PC-3 (cell line): ENCODE measurements at regions not wholly inside any gene's neighbourhood (a gene's known extent, or its start where the extent isn't known, plus 50 kb on each side); places are given as distances from the start of the nearest gene placed in this dataset.

ENCODE experiments used
- EZH2 ChIP-seq: fragments of 300-600 bp; sonication (generic); IDR thresholded peaks from one replicate; pipeline ENCODE4 v1.6.1; 2017; ENCODE audit warnings: antibody characterized with exemption, mild to moderate bottlenecking, low read length; ENCODE audit not compliant: unreplicated experiment
- TF ChIP-seq, protein P1 (sequence below): fragments of 300-600 bp; sonication (generic); conservative IDR thresholded peaks from 2 replicates; pipeline ENCODE4 v1.5.1; 2017; ENCODE audit warnings: antibody characterized with exemption, low read depth, mild to moderate bottlenecking, low read length

DNA sequence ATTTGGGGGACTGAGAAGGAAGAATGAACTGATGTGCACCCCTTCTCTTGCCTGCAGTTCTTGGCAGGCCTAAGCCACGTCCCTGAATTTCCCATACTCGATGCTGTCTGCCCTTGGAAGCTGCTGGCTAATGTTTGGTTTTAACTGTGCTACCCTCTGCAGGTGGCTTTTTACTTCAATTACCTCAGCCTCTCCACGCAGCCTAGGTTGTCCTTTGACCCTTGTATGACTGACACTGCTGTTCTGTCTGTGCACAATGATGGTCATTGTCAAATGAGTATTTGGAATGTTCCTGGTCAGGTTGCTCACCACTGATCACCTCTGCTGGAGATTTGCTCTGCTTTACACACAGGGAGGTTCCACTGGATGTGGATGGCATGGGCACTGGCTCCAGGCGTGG lies 137.1 kb downstream of the ZNF518B start:
- TF ChIP-seq, protein P1, sequence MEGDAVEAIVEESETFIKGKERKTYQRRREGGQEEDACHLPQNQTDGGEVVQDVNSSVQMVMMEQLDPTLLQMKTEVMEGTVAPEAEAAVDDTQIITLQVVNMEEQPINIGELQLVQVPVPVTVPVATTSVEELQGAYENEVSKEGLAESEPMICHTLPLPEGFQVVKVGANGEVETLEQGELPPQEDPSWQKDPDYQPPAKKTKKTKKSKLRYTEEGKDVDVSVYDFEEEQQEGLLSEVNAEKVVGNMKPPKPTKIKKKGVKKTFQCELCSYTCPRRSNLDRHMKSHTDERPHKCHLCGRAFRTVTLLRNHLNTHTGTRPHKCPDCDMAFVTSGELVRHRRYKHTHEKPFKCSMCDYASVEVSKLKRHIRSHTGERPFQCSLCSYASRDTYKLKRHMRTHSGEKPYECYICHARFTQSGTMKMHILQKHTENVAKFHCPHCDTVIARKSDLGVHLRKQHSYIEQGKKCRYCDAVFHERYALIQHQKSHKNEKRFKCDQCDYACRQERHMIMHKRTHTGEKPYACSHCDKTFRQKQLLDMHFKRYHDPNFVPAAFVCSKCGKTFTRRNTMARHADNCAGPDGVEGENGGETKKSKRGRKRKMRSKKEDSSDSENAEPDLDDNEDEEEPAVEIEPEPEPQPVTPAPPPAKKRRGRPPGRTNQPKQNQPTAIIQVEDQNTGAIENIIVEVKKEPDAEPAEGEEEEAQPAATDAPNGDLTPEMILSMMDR = no peak
- no peak for TF ChIP-seq EZH2
